ENCODE measurements at regions not wholly inside any gene's neighbourhood (a gene's known extent, or its start where the extent isn't known, plus 50 kb on each side); places are given as distances from the start of the nearest gene placed in this dataset.
"Not testable (repeated sequence)": the region's sequence is repeated elsewhere in the genome, so short reads cannot be mapped to it uniquely, and the experiment has no call there.

DNA sequence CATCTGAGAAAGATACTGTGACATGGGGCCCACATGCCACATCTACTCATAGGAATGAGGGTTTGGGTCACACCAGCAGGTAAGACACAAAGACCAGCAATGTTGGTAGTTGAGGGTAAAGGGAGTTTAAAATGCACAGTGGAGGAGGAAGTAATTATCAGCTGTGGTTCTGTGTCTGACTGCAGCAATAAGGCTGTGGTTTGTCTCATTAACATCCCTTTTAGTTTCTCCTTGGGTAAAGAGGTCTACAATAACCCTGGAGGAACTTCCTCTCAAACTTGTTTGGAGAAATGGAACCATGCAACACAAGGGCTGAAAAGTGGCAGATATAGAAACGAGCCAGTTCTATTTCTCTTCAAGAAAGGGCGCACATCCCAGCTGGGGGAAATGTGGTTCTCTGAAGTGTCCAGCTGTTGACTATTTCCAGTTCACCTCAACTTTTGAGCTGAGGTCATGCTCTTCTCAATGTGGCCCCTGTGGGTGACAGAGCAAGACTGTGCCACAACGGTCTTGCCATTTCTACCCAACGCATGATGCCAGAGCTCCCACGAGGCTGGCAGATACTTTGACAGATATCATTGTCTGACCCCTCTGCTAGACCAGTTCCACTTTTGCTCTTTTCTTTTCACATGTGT is 234.3 kb downstream of the SQOR start:
- no peak for DNase-seq

DNA sequence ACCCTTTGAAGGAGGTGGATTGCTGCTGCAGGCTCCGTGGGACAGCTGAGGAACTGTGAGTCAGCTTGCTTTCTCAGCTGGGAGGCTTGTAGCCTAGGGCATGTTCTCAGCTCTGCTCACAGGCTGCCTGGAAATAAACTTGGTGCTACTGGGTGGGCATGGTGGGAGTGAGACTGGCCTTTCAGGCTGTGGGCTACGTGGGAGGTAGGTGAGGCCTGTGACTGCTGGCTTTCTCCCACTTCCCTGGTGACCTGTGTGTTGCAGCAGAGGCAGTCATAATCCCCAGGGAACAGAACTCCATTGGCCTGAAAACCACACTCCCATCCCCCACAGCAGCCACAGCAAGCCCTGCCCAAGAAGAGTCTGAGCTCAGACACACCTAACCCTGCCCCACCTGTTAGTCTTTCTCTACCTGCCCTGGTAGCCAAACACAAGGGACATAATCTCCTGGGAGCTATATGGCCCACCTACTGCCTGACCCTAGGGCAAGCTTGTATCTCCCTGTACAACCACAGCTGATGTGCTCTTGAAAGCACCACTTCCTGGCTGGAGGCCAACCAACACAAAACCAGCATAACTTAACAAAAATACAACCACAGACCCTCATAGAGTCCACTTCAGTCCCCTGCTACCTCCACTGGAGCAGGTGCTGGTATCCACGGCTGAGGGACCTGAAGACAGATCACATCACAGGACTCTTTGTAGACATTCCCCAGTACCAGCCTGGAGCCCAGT is 236.5 kb downstream of the SQOR start:
- no peak for DNase-seq

DNA sequence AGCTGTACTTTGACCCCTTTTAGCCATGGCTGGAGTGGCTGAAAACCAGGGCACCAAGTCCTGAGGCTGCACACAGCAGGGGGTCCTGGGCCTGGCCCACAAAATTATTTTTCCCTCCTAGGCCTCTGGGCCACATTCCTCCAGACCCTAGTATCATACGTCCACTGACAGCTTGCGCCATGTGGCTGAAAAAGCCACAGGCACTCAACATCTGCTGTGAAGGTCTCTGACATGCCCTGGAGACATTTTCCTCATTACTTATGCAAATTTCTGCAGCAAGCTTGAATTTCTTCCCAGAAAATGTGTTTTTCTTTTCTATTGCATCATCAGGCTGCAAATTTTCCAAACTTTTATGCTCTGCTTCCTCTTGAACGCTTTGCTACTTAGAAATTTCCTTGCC is 239.0 kb downstream of the SQOR start:
- no peak for DNase-seq

DNA sequence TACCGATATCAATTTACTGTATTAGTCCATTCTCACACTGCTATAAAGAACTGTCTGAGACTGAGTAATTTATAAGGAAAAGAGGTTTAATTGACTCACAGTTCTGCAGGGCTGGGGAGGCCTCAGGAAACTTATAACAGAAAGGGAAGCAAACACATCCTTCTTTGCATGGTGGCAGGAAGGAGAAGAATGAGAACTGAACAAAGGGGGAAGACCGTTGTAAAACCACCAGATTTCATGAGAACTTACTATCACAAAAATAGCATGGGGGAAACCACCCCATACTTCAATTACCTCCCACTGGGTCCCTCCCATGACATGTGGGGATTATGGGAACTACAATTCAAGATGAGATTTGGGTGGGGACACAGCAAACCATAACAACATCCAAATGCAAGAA is 239.7 kb downstream of the SQOR start:
- DNase-seq = not testable (repeated sequence)

DNA sequence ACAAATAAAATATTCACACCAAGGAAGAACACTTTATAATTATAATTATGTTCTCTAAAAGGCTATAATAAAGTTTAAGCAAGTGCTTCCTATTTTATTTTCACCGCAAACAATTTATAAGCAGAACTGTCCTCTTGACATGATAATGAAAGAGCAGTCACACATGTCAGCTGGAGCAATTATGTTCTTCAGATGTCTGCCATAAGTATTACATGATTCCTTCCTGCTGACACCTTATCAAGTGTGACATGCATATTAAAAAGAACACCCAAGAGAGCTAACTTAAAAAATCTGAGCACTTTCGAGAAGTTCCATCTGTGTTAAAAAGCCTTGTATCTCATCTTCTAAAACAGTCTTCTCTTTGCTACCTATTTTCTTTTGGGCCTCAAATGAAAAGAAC is 249.5 kb downstream of the SQOR start:
- DNase-seq = no peak

DNA sequence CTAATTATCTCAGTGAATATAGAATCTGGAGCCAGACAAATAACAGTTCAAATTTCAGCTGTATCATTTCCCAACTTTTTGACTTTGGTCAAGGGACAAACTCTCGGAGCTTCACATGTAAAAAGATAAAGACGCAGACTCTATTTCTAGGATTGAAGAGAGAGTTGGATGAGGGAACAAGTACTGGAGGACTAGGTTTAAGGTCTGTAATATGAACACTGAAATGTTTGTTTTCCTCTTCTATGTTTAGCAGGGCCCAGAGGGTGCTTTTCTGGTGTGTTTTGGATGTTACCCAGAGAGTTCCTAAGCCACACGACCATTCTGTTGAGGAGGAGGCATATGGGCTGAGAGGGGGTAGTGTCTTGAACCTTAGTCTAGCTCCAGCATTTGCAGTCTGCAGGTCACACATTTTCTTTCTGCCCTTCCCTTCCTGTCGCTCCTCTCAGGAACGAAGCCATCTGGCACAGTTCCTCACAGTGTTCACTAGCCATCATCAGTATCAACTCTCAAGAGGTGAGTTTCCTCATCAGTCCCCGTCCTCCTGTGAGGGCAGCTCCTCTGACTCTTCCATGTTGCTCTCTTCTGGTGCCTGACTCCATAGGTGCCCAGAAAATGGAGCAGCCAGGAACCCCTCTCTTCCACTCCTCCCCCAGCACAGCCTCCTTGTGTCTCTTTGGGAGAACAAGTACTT is 250.1 kb downstream of the SQOR start:
- DNase-seq = no peak

DNA sequence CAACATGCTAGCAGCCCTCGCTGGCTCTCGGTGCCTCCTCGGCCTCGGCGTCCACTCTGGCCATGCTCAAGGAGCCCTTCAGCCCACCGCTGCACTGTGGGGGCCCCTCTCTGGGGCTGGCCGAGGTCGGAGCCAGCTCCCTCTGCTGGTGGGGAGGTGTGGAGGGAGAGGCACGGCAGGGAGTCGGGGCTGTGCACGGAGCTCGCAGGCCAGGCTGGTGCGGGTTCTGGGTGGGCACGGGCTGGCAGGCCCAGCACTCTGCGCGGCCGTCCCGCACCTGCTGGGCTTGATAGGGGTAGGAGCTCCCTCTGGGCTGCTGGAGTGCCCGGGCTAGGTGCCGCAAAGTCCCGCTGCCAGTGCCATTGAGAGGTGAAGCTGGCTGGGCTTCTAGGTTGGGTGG is 251.0 kb downstream of the SQOR start:
- DNase-seq = no peak

DNA sequence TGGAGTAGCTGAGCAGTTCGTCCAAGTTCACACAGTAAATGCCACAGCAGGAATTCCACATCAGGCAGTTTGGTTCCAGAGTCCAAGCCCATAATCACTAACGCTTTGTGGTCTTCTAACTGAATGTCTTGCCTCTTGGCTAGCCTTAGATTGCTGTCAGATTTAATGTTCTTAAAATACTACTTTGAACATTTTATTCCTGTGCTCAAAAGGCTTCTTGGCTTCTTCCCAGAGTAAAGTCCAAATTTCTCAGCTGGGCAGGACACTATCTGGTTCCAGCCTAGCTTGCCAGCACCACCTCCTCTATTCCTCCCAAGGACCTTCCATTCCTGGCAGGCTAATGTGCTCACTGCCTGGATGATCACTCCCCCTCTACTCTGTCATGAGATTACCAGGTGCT is 256.9 kb downstream of the SQOR start:
- no peak for DNase-seq

DNA sequence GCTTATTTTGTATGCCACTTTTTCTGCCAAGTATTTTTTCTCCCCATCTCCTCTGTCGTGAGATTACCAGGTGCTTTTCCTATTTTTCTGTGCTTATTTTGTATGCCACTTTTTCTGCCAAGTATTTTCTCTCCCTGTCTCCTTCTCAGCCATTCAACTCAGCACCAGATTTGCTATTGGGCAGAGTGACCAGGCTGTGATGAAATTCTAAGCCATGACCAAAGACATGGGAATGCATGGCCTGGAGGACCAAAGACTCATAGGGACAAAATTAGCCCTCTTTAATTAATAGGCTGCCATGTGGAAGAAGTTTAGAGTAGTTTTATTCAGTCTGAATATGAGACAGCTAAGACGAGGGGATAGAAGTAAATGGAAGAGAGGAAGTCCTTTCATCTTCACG is 257.4 kb downstream of the SQOR start:
- no peak for DNase-seq

DNA sequence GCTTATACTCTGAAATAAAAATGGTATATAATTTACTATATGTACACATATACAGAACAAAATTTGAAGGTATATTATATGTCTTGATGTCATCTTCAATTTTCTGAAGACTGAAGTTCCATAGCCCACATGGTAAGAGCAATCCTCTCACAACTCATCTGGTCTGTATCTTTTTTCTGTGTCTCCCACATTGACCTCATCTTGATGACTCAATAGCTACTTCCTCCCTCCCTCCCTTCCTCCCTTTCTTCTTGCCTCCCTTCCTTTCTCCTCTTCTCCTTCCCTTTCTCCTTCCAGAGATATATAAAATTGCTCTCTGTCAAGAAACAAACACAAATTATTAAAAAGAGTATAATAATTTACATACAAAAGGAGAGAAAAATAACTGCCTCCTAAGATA is 268.5 kb downstream of the SQOR start:
- DNase-seq = no peak

DNA sequence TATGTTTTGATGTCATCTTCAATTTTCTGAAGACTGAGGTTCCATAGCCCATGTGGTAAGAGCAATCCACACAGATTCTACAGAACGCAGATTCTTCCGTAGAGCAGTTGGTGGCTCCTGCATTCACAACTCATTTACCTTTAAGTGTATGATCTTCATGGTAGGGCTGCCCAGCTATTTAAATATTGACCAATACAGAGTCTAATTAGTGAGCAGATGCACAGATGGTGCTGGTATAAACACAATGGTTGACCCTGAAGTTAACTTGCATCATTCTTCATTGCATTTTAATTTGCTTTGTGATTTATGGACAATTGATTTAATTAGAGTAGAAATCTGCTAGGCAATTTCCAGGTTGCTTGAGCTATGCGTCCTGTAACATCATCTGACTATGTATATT is 269.2 kb downstream of the SQOR start:
- no peak for DNase-seq

DNA sequence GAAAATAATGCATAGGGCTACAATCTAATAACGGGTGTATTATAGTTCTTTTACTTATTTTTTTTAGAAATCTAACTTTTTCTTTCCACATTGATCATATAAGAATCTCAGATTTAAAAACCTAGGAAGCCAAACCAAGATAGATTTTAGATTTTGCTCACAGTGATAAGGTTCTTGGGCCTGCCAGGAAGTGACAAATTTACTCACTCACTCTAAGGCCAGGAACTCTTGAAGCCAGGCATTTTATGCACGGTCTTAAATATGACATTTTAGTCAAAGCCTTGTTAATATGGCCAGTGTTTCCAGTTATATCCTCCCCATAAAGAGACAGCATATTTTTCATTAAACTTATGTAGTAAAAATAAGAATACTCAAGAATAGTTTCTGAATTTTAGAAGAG is 271.4 kb downstream of the SQOR start:
- no peak for DNase-seq

DNA sequence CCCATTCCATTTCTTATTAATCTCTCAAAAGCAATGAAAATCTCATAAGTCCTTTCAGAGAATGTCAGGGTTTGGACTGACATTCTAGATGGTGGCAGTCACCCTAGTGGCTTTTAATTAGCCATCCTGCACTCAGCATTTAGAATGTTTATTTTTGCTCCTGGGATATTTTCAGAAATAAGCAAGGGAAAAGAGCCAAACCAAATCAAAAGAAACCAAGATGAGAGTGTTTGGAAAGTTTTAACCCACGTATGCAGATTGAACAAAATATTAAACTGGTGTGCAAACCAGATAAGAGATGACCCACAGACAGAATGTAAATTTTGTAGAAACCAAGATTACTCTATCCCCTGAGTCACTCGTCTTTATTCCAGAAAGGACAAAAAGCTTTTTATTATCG is 275.8 kb downstream of the SQOR start:
- DNase-seq = no peak

DNA sequence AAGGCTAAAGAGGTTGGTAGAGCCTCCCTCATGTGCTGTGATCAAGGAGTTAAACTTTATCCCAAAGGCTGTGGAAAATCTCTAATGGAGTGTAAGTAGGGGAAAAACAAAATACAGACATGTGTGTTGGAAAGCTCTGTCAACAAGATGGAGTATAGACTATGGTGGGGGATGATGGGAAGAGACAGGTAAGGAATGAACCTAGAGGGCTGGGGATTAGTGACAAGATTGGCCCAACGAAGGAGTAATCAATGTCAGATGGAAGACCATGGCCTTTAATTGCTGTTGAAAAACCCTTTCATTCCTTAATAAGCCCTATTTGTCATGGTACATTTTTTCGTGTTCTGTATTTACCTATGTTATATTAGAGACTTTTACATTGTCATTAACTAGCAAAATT is 278.6 kb downstream of the SQOR start:
- DNase-seq = no peak

DNA sequence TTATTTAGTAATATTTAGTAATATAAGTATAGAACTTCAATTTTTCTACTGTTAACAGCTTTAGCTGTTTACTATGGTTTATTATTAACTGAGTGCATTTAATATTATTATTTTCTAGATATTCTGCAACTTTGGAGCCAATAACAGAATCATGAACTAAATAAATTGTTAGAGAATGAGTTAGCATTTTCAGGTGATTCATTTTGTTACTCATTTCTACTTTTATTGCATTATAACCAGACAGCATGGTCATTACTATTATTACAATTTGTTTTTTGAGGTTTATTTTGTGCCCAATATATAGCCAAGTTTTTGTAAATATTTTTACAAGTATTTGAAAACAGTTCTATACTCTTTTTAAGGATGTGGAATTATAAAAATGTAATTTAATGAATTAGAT is 279.6 kb downstream of the SQOR start:
- DNase-seq = no peak

DNA sequence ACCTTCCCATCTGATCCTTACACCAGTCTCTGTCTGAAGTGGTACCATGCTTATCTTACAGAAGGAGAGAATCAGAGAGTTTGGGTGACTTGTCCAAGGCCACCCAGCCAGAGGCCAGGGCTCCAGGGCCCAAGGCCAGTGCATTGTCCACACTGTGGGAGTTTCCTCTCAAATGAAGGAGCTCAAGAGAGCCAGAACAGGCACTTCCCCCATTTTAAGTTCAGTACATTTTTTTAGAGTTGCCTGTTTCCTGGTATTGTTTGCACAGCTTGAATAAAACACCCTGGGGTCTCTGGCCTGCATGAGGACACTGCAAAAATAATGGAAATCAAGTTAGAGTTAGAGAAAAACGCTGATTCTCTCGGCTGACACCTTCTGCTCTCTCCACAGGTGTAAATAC is 284.0 kb downstream of the SQOR start:
- DNase-seq = no peak

DNA sequence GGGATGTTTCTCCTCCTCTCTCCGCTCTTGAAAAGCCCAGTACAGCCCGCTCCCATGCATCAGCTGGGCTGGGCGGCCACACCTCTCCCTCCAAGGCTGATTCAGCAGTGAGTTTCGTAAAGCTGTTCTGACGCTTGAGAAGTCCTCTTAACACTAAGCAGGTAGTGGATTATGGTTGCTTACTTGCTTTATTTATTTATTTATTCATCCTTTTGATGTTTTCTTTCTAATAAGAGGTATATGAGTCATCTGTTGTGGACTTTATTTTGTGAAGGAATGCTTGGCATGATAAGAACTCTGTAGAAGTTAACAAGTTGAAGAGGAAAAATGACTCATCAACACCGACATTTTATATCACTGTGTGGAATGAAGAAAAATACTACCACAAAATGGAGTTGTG is 285.0 kb downstream of the SQOR start:
- no peak for DNase-seq

DNA sequence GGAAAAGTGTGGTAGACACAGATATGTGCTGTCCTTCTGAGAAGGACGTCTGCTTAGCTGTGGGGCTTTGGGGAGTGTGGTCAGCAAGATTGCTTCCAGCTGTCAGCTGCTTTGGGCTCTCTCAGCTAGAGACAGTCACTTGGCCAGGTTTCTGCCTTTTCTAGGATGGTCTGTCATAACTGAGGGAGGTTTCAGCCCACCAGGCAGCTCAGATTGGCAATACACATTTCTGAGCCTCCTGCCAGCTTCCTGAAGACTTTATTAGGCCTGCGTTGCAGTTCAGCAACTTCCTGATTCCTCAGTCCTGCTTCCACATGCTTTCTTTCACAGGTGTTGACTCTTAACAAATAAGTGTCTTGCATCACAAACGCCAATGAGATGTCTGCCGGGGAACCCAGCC is 286.5 kb downstream of the SQOR start:
- no peak for DNase-seq

DNA sequence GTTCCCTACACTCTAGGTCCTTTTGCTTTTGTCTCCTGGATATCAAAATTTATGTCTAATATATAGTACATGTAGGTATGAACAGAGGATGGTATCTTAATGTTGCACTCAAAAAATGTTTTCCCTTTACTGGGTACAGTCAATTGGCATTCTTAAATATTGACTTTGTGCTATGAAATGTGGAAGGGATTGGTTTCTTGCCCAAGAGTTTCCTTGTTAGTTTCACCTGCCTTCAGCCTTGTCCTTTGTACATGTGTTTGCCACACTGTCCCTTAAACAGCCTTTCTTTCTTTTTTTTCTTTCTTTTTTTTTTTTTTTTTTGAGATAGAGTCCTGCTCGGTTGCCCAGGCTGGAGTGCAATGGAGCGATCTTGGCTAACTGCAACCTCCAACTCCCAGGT is 287.1 kb downstream of the SQOR start:
- no peak for DNase-seq

DNA sequence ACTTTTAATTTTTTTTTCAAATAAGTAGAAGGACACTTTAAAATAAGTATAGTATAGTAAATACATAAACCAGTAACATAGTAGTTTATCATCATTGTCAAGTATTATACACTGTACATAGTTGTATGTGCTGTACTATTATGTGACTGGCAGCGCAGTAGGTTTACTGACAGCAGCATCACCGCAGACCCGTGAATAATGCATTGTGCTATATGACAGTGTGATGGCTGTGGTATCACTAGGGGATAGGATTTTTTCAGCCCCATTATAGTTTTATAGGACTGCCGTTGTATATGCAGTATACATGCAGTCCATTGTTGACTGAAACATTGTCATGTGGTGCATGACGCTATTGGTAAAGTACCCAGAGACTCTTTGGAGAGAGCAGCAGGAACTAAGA is 306.5 kb downstream of the SQOR start:
- no peak for DNase-seq

DNA sequence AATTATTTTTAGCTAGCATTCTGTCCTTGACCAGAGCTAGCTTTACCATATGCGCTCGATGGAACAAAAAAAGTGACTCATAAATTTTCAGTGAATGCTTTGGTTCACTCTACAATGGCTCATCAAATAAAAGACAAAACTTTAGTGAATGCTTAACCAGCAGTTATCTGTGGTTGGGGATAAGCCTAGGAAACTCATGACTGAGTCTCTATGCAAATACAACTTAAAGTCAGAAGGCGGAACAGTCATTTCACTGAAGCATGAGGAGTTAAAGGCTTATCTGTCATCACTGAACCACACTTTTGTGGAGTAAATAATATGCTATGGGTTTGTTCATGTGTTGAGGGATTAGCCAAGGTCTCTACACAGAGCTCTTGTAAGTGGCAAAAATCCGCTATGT is 308.4 kb downstream of the SQOR start:
- no peak for DNase-seq

DNA sequence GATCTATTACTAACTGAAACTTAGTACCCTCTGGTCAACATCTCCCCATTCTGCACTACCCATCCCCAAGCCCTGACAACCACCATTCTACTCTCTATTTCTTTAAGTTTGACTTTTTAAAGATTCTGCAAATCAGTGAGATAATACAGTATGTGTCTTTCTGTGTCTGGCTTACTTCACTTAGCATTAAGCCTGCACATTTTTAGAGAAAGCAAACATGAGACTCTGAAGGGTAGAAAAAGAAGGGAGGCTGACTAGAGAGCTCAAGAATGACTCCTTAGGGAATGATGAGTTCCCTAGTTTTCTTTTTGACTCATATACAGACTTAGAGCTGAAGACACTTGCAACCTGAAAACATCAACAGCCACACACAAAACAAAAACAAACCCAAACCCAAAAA is 311.3 kb downstream of the SQOR start:
- DNase-seq = no peak

DNA sequence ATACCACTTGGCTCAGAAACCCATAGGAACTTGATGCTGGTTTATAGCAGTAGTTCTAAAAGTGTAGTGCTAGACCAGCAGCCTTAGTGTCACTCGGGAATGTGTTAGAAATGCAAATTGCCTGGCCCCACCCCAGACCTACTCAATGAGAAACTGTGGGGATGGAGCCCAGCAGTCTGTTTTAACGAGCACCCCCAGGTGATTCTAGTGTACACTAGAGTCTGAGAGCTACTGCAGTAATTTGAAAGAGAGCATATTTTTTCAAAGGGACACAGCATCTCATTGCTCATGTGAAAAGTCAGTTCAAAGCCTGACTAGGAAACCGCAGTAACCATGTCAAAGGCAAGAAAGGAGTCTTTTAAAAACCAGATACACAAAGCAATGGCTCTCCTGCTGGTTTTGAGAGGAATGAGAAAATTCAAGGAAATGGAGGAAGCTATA is 313.4 kb downstream of the SQOR start:
- DNase-seq = no peak

DNA sequence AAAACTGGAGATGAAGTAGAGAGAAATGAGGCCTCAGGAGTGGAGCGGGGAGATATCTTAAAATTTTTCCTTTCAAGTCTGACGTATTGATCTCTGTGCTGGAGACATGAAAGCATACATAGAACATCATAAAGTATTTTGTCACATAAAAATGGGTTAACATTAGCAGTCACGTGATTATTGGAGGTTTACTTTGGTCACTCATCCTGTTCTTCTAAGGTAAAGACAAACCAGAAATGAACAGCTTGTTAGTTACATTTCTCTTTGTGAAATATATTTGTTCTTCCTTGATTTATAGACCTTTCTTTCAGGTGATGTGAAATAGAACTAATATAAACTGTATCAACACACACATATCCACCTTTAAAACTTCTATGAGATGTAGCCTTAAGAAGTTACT is 324.1 kb downstream of the SQOR start:
- DNase-seq = no peak

DNA sequence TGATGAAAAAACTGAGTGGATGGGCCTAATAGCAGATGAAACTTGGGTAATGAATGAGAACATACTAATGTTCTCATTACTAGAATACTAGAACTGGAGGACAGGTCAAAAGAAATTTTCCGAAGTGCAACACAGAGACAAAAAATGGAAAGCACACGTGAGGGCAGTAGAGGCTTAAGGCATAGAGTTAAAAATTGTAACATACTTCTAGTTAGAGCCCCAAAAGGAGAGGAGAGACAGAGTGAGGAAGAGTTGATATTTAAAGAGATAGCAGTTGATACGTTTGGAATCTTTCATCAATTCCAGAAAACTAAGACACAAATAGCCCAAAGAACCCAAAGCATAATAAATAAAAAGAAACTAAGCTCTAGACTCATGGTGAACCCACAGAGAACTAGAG is 327.9 kb downstream of the SQOR start:
- DNase-seq = no peak

Data from suppressor macrophage treated with lipopolysaccharide for 1 hour (primary cell).